ENCODE measurements at regions not wholly inside any gene's neighbourhood (a gene's known extent, or its start where the extent isn't known, plus 50 kb on each side); places are given as distances from the start of the nearest gene placed in this dataset.
"Not testable (repeated sequence)": the region's sequence is repeated elsewhere in the genome, so short reads cannot be mapped to it uniquely, and the experiment has no call there.

DNA sequence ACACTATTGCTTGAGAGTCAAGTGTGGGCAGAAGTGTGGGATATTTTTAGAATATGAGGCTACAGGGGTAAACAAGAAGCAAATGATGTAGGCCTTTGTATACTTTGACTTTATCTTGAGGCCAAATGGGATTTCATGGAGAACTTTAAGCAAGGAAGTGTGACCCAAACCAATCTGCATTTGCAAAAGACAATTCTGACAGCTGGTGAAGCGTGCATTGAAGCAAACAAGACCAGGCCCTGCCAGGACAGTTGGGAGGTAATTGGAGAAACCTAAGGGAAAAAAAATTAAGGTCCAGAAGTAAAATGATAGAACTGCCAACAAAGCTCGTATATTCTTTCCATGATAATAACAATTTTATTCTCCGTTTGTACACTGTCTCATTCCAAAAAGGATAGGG lies 168.3 kb downstream of the TM2D1 start:
- no peak for DNase-seq
- no peaks in the 10 kb centered on the region for H3K36me3 ChIP-seq (ENCODE audit: control insufficient read depth in 1 of 2, insufficient read depth in 2 of 2, low read depth in 1 of 2, low read length in 2 of 2)
- H3K27me3 ChIP-seq (ENCODE audit: control insufficient read depth in 1 of 2, insufficient read depth in 1 of 2, low read length in 2 of 2): peaks cover 0 to 4% of the 10 kb centered on the region in 2 experiments
- no peak overlapping the region for H3K23ac ChIP-seq (ENCODE audit: low read length in 2 of 2)
- H3K9ac ChIP-seq (ENCODE audit: low read length): no peak overlapping the region
- H4K8ac ChIP-seq (ENCODE audit: low read length): no peak overlapping the region
- no peaks in the 10 kb centered on the region for H3K4me1 ChIP-seq (ENCODE audit: control insufficient read depth, insufficient read depth, low read depth, low read length)
- no peak overlapping the region for H3K4me2 ChIP-seq (ENCODE audit: low read length, poor library complexity, severe bottlenecking)
- peaks cover 9% of the 10 kb centered on the region for H3K9me3 ChIP-seq (ENCODE audit: control insufficient read depth, low read length)
- H3K18ac ChIP-seq (ENCODE audit: low read depth in 1 of 2, low read length in 2 of 2): no peak overlapping the region
- no peak overlapping the region for H3K4ac ChIP-seq (ENCODE audit: low read depth in 1 of 2, low read length in 2 of 2)
- no peak overlapping the region for H2BK12ac ChIP-seq (ENCODE audit: low read length in 2 of 2)
- H2AK5ac ChIP-seq (ENCODE audit: low read length, severe bottlenecking): no peak overlapping the region
- 40% methylated on average over 1 of the region's 3 CpGs for WGBS
- no peak overlapping the region for H2BK5ac ChIP-seq (ENCODE audit: low read depth, low read length, poor library complexity, severe bottlenecking)
- H3K79me1 ChIP-seq (replicated peaks; ENCODE audit: low read length, poor library complexity, severe bottlenecking): no peaks in the 10 kb centered on the region
- no peak overlapping the region for H2BK15ac ChIP-seq (ENCODE audit: low read depth, poor library complexity, severe bottlenecking)
- H2BK120ac ChIP-seq (ENCODE audit: low read depth, low read length): no peak overlapping the region
- no peak overlapping the region for H3K4me3 ChIP-seq (ENCODE audit: insufficient read depth in 1 of 2, low read depth in 1 of 2, low read length in 2 of 2)
- H2AFZ ChIP-seq (ENCODE audit: low read depth, low read length): no peak overlapping the region
- H3K27ac ChIP-seq (ENCODE audit: low read length, poor library complexity, severe bottlenecking): no peak overlapping the region
- H3K14ac ChIP-seq (ENCODE audit: low read length in 2 of 2): no peak overlapping the region
- no peak overlapping the region for H4K91ac ChIP-seq (ENCODE audit: low read length)

GRCh38 chr1:61552630-61553305 lies 172.2 kb downstream of the TM2D1 start:
- H3K36me3 ChIP-seq (ENCODE audit: control insufficient read depth in 1 of 2, insufficient read depth in 2 of 2, low read depth in 1 of 2, low read length in 2 of 2): no peaks in the 10 kb centered on the region
- H3K14ac ChIP-seq (ENCODE audit: low read length in 2 of 2): no peak overlapping the region
- H3K18ac ChIP-seq (ENCODE audit: low read depth in 1 of 2, low read length in 2 of 2): no peak overlapping the region
- H2AK5ac ChIP-seq (ENCODE audit: low read length, severe bottlenecking): no peak overlapping the region
- peaks cover 9% of the 10 kb centered on the region for H3K9me3 ChIP-seq (ENCODE audit: control insufficient read depth, low read length)
- H4K8ac ChIP-seq (ENCODE audit: low read length): no peak overlapping the region
- no peak overlapping the region for H3K4me2 ChIP-seq (ENCODE audit: low read length, poor library complexity, severe bottlenecking)
- H3K27me3 ChIP-seq (ENCODE audit: control insufficient read depth in 1 of 2, insufficient read depth in 1 of 2, low read length in 2 of 2): peaks cover 0 to 4% of the 10 kb centered on the region in 2 experiments
- H3K4me3 ChIP-seq (ENCODE audit: insufficient read depth in 1 of 2, low read depth in 1 of 2, low read length in 2 of 2): no peak overlapping the region
- H3K4ac ChIP-seq (ENCODE audit: low read depth in 1 of 2, low read length in 2 of 2): no peak overlapping the region
- H4K91ac ChIP-seq (ENCODE audit: low read length): no peak overlapping the region
- H2BK15ac ChIP-seq (ENCODE audit: low read depth, poor library complexity, severe bottlenecking): no peak overlapping the region
- H3K27ac ChIP-seq (ENCODE audit: low read length, poor library complexity, severe bottlenecking): no peak overlapping the region
- H3K79me1 ChIP-seq (replicated peaks; ENCODE audit: low read length, poor library complexity, severe bottlenecking): no peaks in the 10 kb centered on the region
- no peak for DNase-seq
- H2AFZ ChIP-seq (ENCODE audit: low read depth, low read length): no peak overlapping the region
- H3K9ac ChIP-seq (ENCODE audit: low read length): no peak overlapping the region
- no peaks in the 10 kb centered on the region for H3K4me1 ChIP-seq (ENCODE audit: control insufficient read depth, insufficient read depth, low read depth, low read length)
- no peak overlapping the region for H2BK120ac ChIP-seq (ENCODE audit: low read depth, low read length)
- no peak overlapping the region for H3K23ac ChIP-seq (ENCODE audit: low read length in 2 of 2)
- WGBS: 77% methylated on average over 3 of the region's 4 CpGs
- no peak overlapping the region for H2BK5ac ChIP-seq (ENCODE audit: low read depth, low read length, poor library complexity, severe bottlenecking)
- no peak overlapping the region for H2BK12ac ChIP-seq (ENCODE audit: low read length in 2 of 2)

DNA sequence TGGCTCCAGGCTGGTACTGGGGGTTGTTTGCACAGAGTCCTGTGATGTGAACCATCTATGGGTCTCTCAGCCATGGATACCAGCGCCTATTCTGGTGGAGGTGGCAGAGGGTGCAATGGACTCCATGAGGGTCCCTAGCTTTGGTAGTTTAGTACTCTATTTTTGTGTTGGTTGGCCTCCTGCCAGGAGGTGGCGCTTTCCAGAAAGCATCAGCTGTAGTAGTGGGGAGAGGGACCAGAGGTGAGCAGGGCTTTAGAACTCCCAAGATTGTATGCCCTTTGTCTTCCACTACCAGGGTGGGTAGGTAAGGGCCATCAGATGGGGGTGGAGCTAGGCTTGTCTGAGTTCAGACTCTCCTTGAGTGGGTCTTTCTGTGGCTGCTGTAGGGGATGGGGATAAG lies 177.6 kb downstream of the TM2D1 start:
- not testable (repeated sequence) for H2BK15ac ChIP-seq (ENCODE audit: low read depth, poor library complexity, severe bottlenecking); H2AFZ ChIP-seq (ENCODE audit: low read depth, low read length); H2BK12ac ChIP-seq (ENCODE audit: low read length in 2 of 2); H4K91ac ChIP-seq (ENCODE audit: low read length); DNase-seq; H3K4me3 ChIP-seq (ENCODE audit: insufficient read depth in 1 of 2, low read depth in 1 of 2, low read length in 2 of 2); H3K79me1 ChIP-seq (replicated peaks; ENCODE audit: low read length, poor library complexity, severe bottlenecking); H2AK5ac ChIP-seq (ENCODE audit: low read length, severe bottlenecking); H3K27ac ChIP-seq (ENCODE audit: low read length, poor library complexity, severe bottlenecking); H2BK120ac ChIP-seq (ENCODE audit: low read depth, low read length); H3K23ac ChIP-seq (ENCODE audit: low read length in 2 of 2); H3K9ac ChIP-seq (ENCODE audit: low read length); H2BK5ac ChIP-seq (ENCODE audit: low read depth, low read length, poor library complexity, severe bottlenecking); H3K4ac ChIP-seq (ENCODE audit: low read depth in 1 of 2, low read length in 2 of 2); H4K8ac ChIP-seq (ENCODE audit: low read length); H3K4me2 ChIP-seq (ENCODE audit: low read length, poor library complexity, severe bottlenecking); H3K27me3 ChIP-seq (ENCODE audit: control insufficient read depth in 1 of 2, insufficient read depth in 1 of 2, low read length in 2 of 2); H3K36me3 ChIP-seq (ENCODE audit: control insufficient read depth in 1 of 2, insufficient read depth in 2 of 2, low read depth in 1 of 2, low read length in 2 of 2); H3K4me1 ChIP-seq (ENCODE audit: control insufficient read depth, insufficient read depth, low read depth, low read length); H3K18ac ChIP-seq (ENCODE audit: low read depth in 1 of 2, low read length in 2 of 2); H3K14ac ChIP-seq (ENCODE audit: low read length in 2 of 2); H3K9me3 ChIP-seq (ENCODE audit: control insufficient read depth, low read length)
- 23% methylated on average over 2 of the region's 2 CpGs for WGBS

- H3K23ac ChIP-seq (ENCODE audit: low read length in 2 of 2); H4K91ac ChIP-seq (ENCODE audit: low read length); H3K4ac ChIP-seq (ENCODE audit: low read depth in 1 of 2, low read length in 2 of 2); H2BK15ac ChIP-seq (ENCODE audit: low read depth, poor library complexity, severe bottlenecking); H3K9me3 ChIP-seq (ENCODE audit: control insufficient read depth, low read length); H3K27me3 ChIP-seq (ENCODE audit: control insufficient read depth in 1 of 2, insufficient read depth in 1 of 2, low read length in 2 of 2); H3K4me2 ChIP-seq (ENCODE audit: low read length, poor library complexity, severe bottlenecking); DNase-seq; H2AK5ac ChIP-seq (ENCODE audit: low read length, severe bottlenecking); H2AFZ ChIP-seq (ENCODE audit: low read depth, low read length); H3K4me3 ChIP-seq (ENCODE audit: insufficient read depth in 1 of 2, low read depth in 1 of 2, low read length in 2 of 2); H4K8ac ChIP-seq (ENCODE audit: low read length); H2BK120ac ChIP-seq (ENCODE audit: low read depth, low read length); H3K18ac ChIP-seq (ENCODE audit: low read depth in 1 of 2, low read length in 2 of 2); H2BK5ac ChIP-seq (ENCODE audit: low read depth, low read length, poor library complexity, severe bottlenecking); H3K4me1 ChIP-seq (ENCODE audit: control insufficient read depth, insufficient read depth, low read depth, low read length); H3K27ac ChIP-seq (ENCODE audit: low read length, poor library complexity, severe bottlenecking); H3K9ac ChIP-seq (ENCODE audit: low read length); H2BK12ac ChIP-seq (ENCODE audit: low read length in 2 of 2); H3K36me3 ChIP-seq (ENCODE audit: control insufficient read depth in 1 of 2, insufficient read depth in 2 of 2, low read depth in 1 of 2, low read length in 2 of 2); H3K14ac ChIP-seq (ENCODE audit: low read length in 2 of 2); H3K79me1 ChIP-seq (replicated peaks; ENCODE audit: low read length, poor library complexity, severe bottlenecking): not testable (repeated sequence)
- WGBS: 59% methylated on average over 1 of the region's 2 CpGs
These were observed 180.1 kb downstream of the TM2D1 start for GRCh38 chr1:61544870-61545269.
